Stimulated activated effector memory CD8-positive, alpha-beta T cell treated with anti-CD3 and anti-CD28 coated beads, Interleukin-12 subunit alpha, Interleukin-12 subunit beta, amount 100 ng/mL, for 72 hours (primary cell): ENCODE measurements at regions not wholly inside any gene's neighbourhood (a gene's known extent, or its start where the extent isn't known, plus 50 kb on each side); places are given as distances from the start of the nearest gene placed in this dataset.

Source experiments
- ATAC-seq: fragments of 150-1000 bp; cut with Tn5 transposase; 2 replicates; pipeline ENCODE4 v1.10.0; 2021
- DNase-seq, 2 donors: peaks; one replicate each; pipeline ENCODE4 v3.0.0; 2021 to 2022; ENCODE audit warnings: low spot score in 2 of 2
- H3K27ac Mint-ChIP-seq: one replicate; pipeline ENCODE4 v1.8.0; 2022; ENCODE audit warnings: mild to moderate bottlenecking, mixed read lengths
- H3K36me3 Mint-ChIP-seq: one replicate; pipeline ENCODE4 v1.8.0; 2022; ENCODE audit warnings: mild to moderate bottlenecking, mixed read lengths
- H3K4me1 Mint-ChIP-seq: one replicate; pipeline ENCODE4 v1.8.0; 2022; ENCODE audit warnings: mixed read lengths
- H3K4me3 Mint-ChIP-seq: one replicate; pipeline ENCODE4 v1.8.0; 2022; ENCODE audit warnings: mild to moderate bottlenecking, mixed read lengths
- H3K9me3 Mint-ChIP-seq: one replicate; pipeline ENCODE4 v1.8.0; 2022; ENCODE audit warnings: mixed read lengths

- no peak overlapping the region for H3K4me3 Mint-ChIP-seq
- peaks cover 71% of the 10 kb centered on the region for H3K4me1 Mint-ChIP-seq
- no peaks in the 10 kb centered on the region for H3K36me3 Mint-ChIP-seq
- peak overlapping the region; percentile 85 for H3K27ac Mint-ChIP-seq
- DNase-seq (no peak), ATAC-seq (no peak)
- H3K9me3 Mint-ChIP-seq, result no peaks in the 10 kb centered on the region
These were observed 59.1 kb upstream of the PRDM11 start for GRCh38 chr11:45087086-45087899.

DNA sequence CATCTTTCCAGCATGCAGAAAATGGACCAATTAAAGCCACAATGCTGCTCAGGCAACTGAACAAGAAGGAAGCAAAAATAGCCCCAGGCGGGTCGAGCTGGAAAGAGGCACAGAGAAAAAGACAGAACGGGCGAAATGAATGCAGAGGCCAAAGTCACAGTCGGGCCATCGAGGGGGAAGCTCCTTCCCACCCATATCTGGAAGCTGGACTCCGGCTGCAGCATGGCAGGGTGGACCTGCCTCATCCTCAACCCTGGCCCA lies 58.6 kb upstream of the PRDM11 start:
- Mint-ChIP-seq H3K4me1 (peaks cover 71% of the 10 kb centered on the region), H3K9me3 (no peaks in the 10 kb centered on the region), H3K27ac (peak overlapping the region; percentile 5), H3K4me3 (no peak overlapping the region), H3K36me3 (no peaks in the 10 kb centered on the region)
- no peak for ATAC-seq
- DNase-seq, result no peak

- ATAC-seq, result no peak
- Mint-ChIP-seq H3K9me3 (no peaks in the 10 kb centered on the region), H3K27ac (no peak overlapping the region), H3K36me3 (peaks cover 7% of the 10 kb centered on the region), H3K4me1 (peaks cover 71% of the 10 kb centered on the region), H3K4me3 (no peak overlapping the region)
- DNase-seq, result no peak
These were observed 57.2 kb upstream of the PRDM11 start for GRCh38 chr11:45089251-45089650.

DNA sequence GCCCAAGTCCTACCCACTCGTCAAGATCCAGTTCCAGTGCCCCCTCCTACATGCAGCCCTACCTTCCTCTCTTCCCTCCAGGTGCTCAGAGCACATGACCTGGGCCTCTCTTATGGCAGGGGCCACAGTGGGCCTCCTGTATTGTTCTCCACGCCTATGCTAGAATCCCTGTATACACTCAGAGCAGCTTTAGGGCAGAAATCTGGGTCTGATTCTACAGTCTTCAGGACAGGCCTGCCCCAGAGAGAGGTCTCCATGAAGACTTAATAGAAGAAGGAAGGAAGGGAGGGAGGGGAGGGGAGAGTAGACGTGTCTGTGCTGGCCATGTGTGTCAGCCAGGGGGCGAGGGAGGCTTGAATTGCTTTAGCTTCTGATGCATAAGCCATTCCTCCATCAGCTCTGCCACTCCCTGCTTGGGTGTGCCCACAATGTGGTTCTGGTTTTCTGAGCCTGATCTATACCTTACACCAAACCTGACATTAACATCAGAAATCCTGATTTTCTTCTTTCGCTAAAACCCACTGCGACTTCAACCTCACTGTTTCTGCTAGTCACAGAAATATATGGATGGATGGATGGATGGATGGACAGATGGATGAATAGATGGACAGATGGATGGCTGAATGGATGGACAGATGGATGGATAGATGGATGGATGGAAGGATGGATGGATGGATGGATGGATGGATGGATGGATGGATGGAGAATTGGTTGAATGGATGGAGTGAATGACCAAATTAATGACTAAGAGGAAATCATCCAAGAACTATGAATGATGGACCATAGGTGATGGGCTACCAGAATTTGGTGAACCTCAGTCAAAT lies 56.6 kb upstream of the PRDM11 start:
- Mint-ChIP-seq H3K27ac (no peak overlapping the region), H3K4me3 (no peak overlapping the region), H3K36me3 (peaks cover 7% of the 10 kb centered on the region), H3K9me3 (no peaks in the 10 kb centered on the region), H3K4me1 (peaks cover 67% of the 10 kb centered on the region)
- DNase-seq, result no peak
- no peak for ATAC-seq

GRCh38 chr11:45090607-45091006 lies 55.8 kb upstream of the PRDM11 start:
- Mint-ChIP-seq H3K27ac (no peak overlapping the region), H3K4me3 (no peak overlapping the region), H3K36me3 (peaks cover 7% of the 10 kb centered on the region), H3K4me1 (peaks cover 74% of the 10 kb centered on the region), H3K9me3 (no peaks in the 10 kb centered on the region)
- DNase-seq (no peak), ATAC-seq (no peak)

DNA sequence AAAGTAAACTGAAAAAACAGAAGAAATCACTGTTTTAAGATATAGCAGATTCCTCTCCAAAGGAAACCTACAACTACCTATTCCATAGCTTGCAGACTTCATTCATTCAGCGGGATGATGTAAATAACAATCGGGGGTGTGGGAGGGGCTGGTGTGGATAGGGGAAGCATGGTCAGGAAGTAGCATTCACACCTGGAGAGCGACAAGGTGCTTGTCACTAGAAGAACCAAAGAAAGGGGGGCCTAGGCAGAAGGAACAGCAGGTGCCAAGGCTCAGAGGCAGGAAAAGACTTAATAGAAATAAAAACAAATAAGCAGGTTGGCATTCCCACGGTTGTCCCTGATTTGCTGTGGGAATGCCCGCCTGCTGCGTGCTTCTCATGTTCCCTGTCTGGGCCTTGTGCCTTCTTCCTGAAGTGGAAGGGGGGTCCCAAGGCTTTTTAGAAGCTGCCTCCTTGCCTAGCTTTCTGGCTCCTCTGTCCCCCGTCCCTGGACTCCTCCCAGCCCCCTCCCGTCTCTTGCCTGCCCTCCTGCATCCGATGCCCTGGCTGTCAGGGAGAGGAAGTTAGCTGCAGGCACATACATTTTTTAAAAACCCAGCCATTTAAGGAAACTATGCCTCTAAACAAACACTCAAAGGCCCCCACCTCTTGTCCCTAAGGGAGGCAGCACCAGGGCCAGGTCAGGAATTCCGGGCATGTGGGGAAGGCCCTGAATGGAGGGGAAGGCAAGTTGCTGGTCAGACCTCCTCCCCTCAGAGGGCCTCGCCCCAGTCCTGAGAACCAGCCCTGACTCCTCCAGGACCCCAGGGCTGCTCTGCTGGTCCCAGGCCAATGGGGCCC lies 54.7 kb upstream of the PRDM11 start:
- peak overlapping the region; percentile 83 for H3K27ac Mint-ChIP-seq
- H3K4me1 Mint-ChIP-seq, result peaks cover 65% of the 10 kb centered on the region
- DNase-seq (no peak), ATAC-seq (no peak)
- H3K4me3 Mint-ChIP-seq, result no peak overlapping the region
- H3K36me3 Mint-ChIP-seq, result peaks cover 7% of the 10 kb centered on the region
- no peaks in the 10 kb centered on the region for H3K9me3 Mint-ChIP-seq

DNA sequence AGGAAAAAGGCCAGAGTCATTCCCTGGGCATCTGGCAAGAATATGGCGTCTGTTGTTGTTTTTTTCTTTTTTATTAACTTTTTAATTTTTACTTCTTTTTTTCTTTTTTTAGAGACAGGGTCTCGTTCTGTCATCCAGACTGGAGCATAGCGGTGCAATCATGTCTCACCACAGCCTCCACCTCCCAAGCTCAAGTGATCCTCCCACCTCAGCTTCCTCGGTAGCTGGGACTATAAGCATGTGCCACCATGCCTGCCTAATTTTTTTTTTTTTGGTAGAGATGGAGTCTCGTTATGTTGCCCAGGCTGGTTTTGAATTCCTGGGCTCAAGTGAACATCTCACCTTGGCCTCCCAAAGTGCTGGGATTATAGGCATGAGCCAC lies 54.0 kb upstream of the PRDM11 start:
- Mint-ChIP-seq H3K27ac (peak overlapping the region; percentile 83), H3K9me3 (no peaks in the 10 kb centered on the region), H3K4me3 (no peak overlapping the region), H3K36me3 (peaks cover 7% of the 10 kb centered on the region), H3K4me1 (peaks cover 59% of the 10 kb centered on the region)
- no peak for ATAC-seq
- no peak for DNase-seq

- Mint-ChIP-seq H3K4me1 (peaks cover 57% of the 10 kb centered on the region), H3K36me3 (peaks cover 10% of the 10 kb centered on the region), H3K27ac (peak overlapping the region; percentile 83), H3K4me3 (peak overlapping the region; percentile 39), H3K9me3 (no peaks in the 10 kb centered on the region)
- peak; percentile 96 for ATAC-seq
- DNase-seq, result peak; percentile 36 to 72
These were observed 53.3 kb upstream of the PRDM11 start for GRCh38 chr11:45092901-45093760.

DNA sequence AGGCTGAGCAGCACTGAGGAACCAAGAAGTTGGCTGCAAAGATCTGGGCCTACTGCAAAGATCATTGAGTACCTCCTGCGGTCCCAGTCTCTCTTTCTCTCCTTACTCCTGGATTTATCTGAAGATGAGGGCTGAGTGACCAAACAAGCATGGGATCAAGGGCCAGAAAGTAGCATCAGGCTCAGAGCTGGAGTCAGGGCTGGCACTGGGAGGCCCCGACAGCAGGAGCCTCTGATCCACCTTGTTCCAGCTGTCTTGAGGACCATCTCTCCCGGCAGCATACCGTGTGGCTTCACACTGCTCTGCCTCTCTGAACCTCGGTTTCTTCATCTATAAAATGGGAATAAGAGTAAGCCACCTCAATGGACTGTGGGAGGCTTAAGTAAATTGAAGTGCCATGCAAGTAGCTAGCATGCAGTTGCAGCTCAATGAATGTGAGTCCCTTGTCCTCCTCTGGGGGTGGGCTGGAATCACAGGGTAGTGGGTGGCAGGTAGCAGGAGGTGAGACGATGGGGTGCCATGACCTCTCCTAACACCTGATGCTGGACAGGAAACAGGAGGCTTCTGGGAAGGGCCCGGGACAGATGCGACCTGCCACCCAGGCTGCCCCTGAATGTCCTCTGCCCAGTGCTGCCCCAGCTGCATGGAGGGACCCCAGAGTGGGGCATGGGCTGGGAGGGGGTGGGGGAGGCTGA lies 52.5 kb upstream of the PRDM11 start:
- H3K9me3 Mint-ChIP-seq, result no peaks in the 10 kb centered on the region
- DNase-seq (no peak), ATAC-seq (no peak)
- H3K27ac Mint-ChIP-seq, result peak overlapping the region; percentile 83
- peaks cover 65% of the 10 kb centered on the region for H3K4me1 Mint-ChIP-seq
- peaks cover 15% of the 10 kb centered on the region for H3K36me3 Mint-ChIP-seq
- peak overlapping the region; percentile 39 for H3K4me3 Mint-ChIP-seq

DNA sequence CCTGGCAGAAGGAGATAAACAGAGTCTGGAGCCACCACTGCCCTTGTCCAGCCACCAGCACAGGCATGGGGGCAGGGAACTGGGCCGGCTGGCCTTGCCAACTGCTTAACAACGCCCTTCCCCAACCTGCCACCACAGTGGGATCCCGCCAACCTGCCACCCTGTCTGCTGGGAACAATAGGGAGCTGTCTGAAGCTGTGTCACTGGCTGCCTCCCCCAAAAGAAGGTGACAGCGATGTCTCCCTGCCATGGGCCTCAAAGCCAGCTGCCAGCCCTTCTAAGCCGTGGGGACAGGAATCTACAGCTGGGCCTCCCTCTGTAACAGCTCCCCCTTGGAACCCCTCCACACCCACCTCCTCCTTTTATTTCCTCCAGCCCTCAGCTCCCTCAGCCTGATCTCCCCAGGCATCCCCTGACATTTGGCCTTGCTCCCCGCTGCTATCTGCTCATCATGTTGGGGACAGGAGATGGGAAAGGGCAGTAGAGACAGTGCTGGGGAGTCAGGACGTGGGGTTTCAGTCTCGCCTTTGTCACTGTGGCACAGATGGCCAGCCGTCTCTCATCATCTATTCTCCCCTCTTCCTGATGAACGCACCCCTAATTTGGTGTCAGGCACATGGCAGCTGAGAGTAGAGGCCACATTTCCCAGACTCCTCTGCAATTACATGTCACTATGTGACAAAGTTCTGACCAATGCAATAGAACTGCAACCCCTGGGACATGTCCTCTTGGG lies 51.3 kb upstream of the PRDM11 start:
- Mint-ChIP-seq H3K9me3 (no peaks in the 10 kb centered on the region), H3K4me3 (no peak overlapping the region), H3K27ac (peak overlapping the region; percentile 83), H3K4me1 (peaks cover 59% of the 10 kb centered on the region), H3K36me3 (peaks cover 15% of the 10 kb centered on the region)
- ATAC-seq (no peak), DNase-seq (no peak)

GRCh38 chr11:45095691-45096010 lies 50.8 kb upstream of the PRDM11 start:
- Mint-ChIP-seq H3K4me3 (no peak overlapping the region), H3K36me3 (peaks cover 15% of the 10 kb centered on the region), H3K4me1 (peaks cover 59% of the 10 kb centered on the region), H3K27ac (no peak overlapping the region), H3K9me3 (no peaks in the 10 kb centered on the region)
- ATAC-seq (no peak), DNase-seq (no peak)

DNA sequence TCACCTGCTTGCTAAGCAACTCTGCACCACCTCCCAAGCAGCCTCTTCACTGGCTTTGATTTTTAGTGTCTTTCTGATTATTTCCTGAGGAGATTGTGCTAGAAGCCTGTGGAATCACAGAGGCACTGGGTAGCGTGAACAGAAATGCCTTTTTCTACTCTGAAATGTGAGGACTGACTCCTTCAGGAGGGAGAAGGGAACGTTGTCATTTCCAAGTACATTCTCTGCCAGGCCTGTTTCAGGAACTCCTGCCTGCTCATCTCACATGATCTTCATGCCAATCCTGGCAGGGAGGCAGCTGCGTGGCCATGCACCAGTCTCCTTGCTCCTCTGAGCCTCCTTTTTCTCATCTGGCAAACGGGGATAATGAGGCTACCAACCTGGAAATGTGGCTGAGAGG lies 49.8 kb upstream of the PRDM11 start:
- Mint-ChIP-seq H3K9me3 (no peaks in the 10 kb centered on the region), H3K4me3 (no peak overlapping the region), H3K4me1 (peaks cover 62% of the 10 kb centered on the region), H3K27ac (no peak overlapping the region), H3K36me3 (peaks cover 15% of the 10 kb centered on the region)
- ATAC-seq (no peak), DNase-seq (peak in 1 of 2 donors; percentile 23)
